ENCODE measurements at regions not wholly inside any gene's neighbourhood (a gene's known extent, or its start where the extent isn't known, plus 50 kb on each side); places are given as distances from the start of the nearest gene placed in this dataset.

- TF ChIP-seq, protein P1, sequence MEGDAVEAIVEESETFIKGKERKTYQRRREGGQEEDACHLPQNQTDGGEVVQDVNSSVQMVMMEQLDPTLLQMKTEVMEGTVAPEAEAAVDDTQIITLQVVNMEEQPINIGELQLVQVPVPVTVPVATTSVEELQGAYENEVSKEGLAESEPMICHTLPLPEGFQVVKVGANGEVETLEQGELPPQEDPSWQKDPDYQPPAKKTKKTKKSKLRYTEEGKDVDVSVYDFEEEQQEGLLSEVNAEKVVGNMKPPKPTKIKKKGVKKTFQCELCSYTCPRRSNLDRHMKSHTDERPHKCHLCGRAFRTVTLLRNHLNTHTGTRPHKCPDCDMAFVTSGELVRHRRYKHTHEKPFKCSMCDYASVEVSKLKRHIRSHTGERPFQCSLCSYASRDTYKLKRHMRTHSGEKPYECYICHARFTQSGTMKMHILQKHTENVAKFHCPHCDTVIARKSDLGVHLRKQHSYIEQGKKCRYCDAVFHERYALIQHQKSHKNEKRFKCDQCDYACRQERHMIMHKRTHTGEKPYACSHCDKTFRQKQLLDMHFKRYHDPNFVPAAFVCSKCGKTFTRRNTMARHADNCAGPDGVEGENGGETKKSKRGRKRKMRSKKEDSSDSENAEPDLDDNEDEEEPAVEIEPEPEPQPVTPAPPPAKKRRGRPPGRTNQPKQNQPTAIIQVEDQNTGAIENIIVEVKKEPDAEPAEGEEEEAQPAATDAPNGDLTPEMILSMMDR (IDR thresholded peaks at IDR 0.05; ENCODE audit: insufficient read depth, low read length, poor library complexity, severe bottlenecking), result no peak
- no peak for TF ChIP-seq EZH2phosphoT487 (conservative IDR thresholded peaks at IDR 0.05; ENCODE audit: low read length)
These were observed 329.1 kb upstream of the NFIA start for GRCh38 chr1:60753036-60753900.

Data from SU-DHL-6 (cell line).